ENCODE measurements at regions not wholly inside any gene's neighbourhood (a gene's known extent, or its start where the extent isn't known, plus 50 kb on each side); places are given as distances from the start of the nearest gene placed in this dataset.

GRCh38 chr3:42037318-42037945 lies 53.7 kb upstream of the TRAK1 start:
- DNase-seq (ENCODE audit: low spot score): no peak

DNA sequence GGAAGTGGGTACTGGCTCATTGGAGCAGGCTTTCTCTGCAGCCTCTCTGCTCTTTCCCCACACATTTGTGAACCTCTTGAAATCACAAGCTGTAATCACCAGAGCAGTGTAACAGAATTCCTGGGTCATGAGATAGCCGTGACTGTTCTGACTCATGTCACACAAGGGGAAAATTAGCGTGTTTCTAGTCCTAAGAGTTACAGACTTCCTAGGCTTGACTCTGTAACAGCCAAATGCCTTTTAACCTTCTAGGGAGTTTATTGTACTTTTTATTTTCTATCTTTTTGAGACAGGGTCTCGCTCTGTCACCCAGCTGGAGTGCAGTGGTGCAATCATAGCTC lies 54.7 kb upstream of the TRAK1 start:
- no peak for DNase-seq (ENCODE audit: low spot score)

GRCh38 chr3:42035816-42036482 lies 55.2 kb upstream of the TRAK1 start:
- no peak for DNase-seq (ENCODE audit: low spot score)

- no peak for DNase-seq (ENCODE audit: low spot score)
These were observed 56.1 kb upstream of the TRAK1 start for GRCh38 chr3:42035007-42035406.

DNA sequence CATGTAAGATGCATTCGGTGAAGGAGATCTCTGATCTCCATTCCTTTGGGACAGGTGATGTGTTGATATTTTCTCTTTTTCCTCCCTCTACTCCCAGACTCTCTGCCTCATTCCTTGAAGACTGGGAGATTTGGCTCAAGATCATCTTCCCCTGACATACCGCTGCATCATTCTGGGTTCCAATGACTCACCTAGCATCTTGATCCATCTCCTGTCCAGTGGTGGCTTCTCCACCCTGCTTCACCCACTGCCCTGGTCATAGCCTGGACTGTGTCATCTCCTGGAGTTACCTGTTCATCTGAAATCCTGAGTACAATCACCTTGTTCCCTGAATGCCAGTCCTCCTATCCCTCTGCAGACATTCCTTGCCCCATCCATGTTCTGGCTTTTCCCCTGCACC lies 57.4 kb upstream of the TRAK1 start:
- DNase-seq (ENCODE audit: low spot score): no peak

GRCh38 chr3:42032693-42033349 lies 58.3 kb upstream of the TRAK1 start:
- no peak for DNase-seq (ENCODE audit: low spot score)

GRCh38 chr3:42031808-42032480 lies 59.2 kb upstream of the TRAK1 start:
- DNase-seq (ENCODE audit: low spot score): no peak

- DNase-seq (ENCODE audit: low spot score): no peak
These were observed 62.7 kb upstream of the TRAK1 start for GRCh38 chr3:42028474-42028873.

- no peak for DNase-seq (ENCODE audit: low spot score)
These were observed 63.6 kb upstream of the TRAK1 start for GRCh38 chr3:42027571-42027970.

- peak; percentile 44 for DNase-seq (ENCODE audit: low spot score)
These were observed 63.7 kb upstream of the ULK4 start for GRCh38 chr3:42025370-42026138.

DNA sequence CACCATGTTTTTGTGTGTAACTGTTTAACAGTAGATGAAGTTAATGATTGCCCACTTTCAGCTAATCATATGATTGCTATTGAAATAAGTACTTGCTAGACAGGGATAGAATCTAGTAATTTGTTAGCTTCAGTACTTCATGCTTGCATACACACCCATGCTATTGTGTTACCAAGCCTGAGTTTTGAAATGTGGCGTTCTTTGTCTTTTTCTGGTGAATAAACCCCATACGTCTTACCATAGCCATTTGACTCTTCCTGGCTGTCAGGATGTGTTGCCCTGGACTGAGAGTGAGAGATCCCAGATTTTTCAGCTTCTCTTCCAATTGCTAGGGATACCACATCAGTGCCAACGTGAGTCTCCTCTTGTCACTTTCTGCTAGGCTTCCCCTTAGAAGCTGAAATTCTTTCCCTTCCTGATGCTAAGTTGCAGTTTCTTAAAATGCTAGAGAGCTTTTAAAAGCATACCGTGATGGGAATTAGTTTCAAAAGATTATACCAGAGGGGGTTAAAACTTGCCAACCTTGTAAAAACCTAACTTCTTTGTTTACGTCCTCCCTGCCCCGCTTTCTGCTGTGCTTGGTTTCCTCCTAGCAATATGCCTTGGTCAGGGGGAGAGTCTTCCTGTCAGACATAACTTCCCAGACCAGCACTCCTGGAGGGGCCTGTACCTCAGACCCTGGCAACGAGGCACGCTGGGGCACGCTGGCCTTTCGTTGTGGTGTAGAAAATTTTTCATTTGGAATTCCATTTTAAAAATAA lies 62.9 kb upstream of the ULK4 start:
- DNase-seq (ENCODE audit: low spot score): no peak

DNA sequence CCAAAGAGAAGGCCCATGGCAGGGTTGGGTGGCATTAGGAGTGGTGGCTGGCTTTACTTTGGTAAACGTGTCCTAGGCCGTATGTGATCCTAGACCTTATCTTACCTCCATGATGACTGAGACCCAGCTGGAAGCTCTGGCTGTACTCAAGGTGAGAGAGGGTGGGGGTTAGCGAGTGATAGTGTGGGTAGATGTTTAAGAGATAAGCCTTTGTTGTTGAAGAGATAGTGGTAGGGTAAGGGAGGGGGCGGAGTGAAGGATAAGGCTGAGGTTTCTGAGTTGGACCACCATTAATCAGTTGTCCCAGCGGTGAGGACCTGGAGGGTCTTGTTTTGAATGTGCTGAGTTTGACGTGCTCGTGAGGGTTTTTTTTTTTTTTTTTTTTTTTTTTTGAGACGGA lies 61.5 kb upstream of the ULK4 start:
- no peak for DNase-seq (ENCODE audit: low spot score)

GRCh38 chr3:42022355-42022754 lies 60.5 kb upstream of the ULK4 start:
- no peak for DNase-seq (ENCODE audit: low spot score)

DNA sequence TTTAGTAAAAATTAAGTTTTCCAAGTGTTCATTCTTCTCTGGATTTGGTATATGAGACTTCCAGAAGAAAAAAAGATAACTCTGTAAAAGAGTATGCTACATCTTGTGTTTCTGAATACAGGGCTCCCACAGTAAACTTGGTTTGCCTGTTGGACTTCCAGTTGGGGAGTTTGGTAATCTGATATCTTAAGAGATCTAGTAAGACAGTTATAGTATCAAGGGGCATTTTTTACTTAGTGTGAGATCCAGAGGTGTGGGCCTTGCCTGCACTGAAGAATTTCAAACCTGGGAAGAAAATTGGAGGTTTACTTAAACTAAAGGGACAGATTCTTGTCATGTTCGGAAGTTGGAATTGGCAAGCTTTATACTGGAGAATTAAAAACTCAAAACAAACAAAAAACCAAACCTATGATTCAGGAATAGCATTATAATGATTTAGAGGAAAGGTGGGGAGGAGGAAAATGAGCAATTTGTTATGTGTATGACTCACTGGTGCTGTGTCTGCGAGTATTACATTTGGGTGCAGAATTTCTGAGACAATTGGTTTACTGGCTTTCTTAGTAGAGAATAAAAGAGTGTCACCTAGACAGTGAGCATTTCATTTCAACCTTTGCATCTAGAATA lies 58.9 kb upstream of the ULK4 start:
- DNase-seq (ENCODE audit: low spot score): no peak

DNA sequence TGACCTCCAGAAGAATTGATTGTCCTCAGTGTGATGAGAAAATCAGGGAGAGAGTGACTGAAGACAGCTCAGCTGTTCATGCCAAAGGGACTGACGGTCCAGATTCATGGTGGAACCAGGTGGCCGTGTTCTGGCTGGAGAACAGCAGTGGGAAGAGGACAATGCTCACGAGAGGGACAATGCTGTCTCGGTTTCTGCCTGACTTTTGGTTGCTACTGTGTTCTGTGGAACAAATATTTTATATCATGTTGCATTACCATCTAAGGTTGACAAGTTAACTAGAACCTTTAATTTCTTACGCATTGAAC lies 58.0 kb upstream of the ULK4 start:
- no peak for DNase-seq (ENCODE audit: low spot score)

DNA sequence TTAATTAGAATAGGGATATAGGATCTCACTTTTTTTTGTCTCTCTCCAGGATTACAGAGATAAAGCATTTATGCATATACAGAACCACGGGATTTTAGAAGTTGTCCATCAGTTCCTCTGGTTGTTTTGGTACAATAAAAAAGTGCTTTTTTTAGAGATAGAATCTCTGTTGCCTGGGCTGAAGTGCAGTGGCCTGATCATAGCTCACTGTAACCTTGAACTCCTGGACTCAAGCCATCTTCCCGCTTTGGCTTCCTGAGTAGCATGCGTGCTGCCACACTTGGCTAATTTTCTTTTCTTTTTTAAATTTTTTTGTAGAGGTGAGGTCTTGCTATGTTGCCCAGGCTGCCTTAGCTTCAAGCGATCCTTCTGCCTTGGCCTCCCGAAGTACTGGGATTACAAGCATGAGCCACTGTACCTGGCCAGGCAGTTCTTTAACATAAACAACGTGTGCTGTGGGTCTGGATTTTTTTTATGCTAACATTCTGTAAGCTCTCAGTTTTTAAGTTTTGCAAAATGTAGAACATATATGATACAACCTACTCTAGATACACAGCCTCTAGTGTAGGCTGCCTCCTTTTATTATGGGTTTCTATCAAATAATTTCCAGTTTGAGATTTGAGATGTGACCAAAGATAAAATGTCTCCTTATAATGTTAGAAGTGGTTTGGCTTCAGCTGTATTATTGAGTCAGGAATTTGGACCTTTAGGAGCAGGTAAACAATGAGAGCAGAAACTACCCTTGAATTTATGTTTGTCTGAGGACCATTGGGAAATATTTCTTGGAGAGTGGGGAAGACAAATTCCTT lies 57.4 kb upstream of the ULK4 start:
- DNase-seq (ENCODE audit: low spot score): no peak

- peak; percentile 67 for DNase-seq (ENCODE audit: low spot score)
These were observed 53.1 kb upstream of the ULK4 start for GRCh38 chr3:42014921-42015533.

- DNase-seq (ENCODE audit: low spot score): peak; percentile 54
These were observed 52.6 kb upstream of the ULK4 start for GRCh38 chr3:42014458-42014920.

DNA sequence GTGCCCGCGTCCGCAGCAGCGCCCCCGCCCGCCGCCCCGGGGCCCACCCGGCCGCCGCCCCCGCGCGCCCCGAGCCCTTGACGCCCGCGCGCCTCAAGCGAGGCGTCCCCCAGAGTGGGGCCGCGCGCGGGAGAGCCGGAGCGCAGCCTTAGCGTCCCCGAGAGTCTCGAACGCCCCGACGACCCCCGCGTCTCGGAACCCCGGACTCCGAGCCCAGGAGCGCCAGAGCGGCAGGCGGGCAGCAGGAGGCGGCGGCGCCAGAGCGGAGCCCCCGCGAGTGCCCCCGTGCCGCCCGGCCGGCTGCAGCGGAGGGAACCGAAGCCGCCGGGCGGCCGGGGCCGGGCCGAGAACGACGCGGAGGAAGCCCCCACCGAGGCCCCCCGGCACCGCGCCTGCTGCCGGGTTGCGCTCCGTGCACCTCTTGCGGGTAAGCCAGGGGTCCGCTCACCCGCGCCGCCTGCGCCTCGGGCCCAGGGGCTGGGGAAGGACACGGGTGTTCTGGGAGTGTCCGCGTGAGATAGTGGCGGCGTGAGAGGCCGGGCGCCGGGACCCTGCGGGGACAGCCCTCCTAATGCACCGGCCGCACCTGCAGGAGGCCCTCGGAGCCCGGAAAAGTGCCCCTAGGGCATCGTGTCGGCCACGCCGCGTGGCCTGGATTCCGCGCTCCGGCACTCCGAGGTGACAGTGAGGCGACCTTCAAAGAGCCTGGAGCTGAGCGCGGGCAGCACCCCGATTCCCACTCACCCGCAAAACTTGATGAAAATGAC lies 52.0 kb upstream of the ULK4 start:
- DNase-seq (ENCODE audit: low spot score): peak; percentile 53

Measured in germinal center (tissue), 1 donor.